ENCODE measurements at regions not wholly inside any gene's neighbourhood (a gene's known extent, or its start where the extent isn't known, plus 50 kb on each side); places are given as distances from the start of the nearest gene placed in this dataset.

DNA sequence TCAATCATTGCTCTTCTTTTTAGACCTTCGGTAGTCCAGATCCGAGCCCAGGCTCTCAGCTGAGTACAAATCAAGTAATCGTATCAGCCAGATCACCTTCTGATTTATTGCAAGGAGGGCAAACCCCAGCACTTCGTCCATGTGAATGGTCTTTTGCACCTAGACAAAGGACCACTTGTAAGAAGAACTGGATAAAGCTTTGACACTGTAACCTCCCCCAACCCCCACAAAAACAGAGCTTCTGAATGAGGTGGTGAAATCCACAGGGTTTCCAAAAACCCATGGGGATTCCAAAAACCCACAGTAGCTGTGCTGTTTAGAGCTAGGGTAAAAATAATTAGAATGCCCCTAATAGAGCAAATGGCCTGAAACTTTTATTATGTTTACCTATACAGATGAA, 148.8 kb upstream of the ODAD2 start:
- no peak for ATAC-seq (ENCODE audit: low FRiP score in 2 of 2)
- WGBS, 2 donors: 59 to 74% methylated on average over 4 of the region's 4 CpGs

DNA sequence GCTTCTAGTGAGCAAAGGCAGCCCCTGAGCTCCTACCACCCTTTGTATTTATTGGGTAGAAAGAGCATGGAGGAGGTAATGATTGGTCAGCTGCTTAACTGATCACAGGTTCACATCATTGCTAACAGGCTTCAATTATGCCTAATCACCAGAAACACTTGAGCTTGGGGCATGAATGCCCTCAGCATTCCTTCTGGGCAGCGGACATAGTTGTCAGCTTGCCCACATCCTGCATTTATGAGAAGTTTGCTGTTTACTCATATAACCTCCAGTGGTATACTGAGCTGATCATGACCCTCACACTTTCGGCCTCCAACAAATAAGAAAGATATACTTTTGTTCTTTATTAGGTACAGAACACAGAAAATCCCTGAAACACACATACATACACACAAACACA, 140.3 kb upstream of the ODAD2 start:
- TF ChIP-seq EP300 (IDR thresholded peaks at IDR 0.05): peak in 1 of 4 donors; percentile 23
- no peak for TF ChIP-seq POLR2A (IDR thresholded peaks at IDR 0.05)
- Histone ChIP-seq H3K4me3 (no peak overlapping the region), H3K4me1 (no peaks in the 10 kb centered on the region), H3K27me3 (no peaks in the 10 kb centered on the region), H3K9me3 (peaks cover 0 to 8% (median 6%) of the 10 kb centered on the region in 4 donors), H3K27ac (no peak overlapping the region), H3K36me3 (no peaks in the 10 kb centered on the region)
- DNase-seq: peak in 1 of 2 donors; percentile 45
- WGBS, 2 donors: 48 to 87% methylated on average over 2 of the region's 2 CpGs
- ATAC-seq (ENCODE audit: low FRiP score in 2 of 2): no peak

More for the DNA sequence above, 148.8 kb upstream of the ODAD2 start:
- TF ChIP-seq POLR2A (IDR thresholded peaks at IDR 0.05) (no peak), POLR2AphosphoS5 (IDR thresholded peaks at IDR 0.05) (no peak), EP300 (IDR thresholded peaks at IDR 0.05) (no peak)
- TF ChIP-seq, protein P1, sequence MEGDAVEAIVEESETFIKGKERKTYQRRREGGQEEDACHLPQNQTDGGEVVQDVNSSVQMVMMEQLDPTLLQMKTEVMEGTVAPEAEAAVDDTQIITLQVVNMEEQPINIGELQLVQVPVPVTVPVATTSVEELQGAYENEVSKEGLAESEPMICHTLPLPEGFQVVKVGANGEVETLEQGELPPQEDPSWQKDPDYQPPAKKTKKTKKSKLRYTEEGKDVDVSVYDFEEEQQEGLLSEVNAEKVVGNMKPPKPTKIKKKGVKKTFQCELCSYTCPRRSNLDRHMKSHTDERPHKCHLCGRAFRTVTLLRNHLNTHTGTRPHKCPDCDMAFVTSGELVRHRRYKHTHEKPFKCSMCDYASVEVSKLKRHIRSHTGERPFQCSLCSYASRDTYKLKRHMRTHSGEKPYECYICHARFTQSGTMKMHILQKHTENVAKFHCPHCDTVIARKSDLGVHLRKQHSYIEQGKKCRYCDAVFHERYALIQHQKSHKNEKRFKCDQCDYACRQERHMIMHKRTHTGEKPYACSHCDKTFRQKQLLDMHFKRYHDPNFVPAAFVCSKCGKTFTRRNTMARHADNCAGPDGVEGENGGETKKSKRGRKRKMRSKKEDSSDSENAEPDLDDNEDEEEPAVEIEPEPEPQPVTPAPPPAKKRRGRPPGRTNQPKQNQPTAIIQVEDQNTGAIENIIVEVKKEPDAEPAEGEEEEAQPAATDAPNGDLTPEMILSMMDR (IDR thresholded peaks at IDR 0.05): no peak
- Histone ChIP-seq H3K27me3 (no peaks in the 10 kb centered on the region), H3K9me3 (no peaks in the 10 kb centered on the region), H3K36me3 (peaks cover 0 to 3% (median 0%) of the 10 kb centered on the region in 4 donors), H3K4me3 (no peak overlapping the region), H3K4me1 (no peaks in the 10 kb centered on the region), H3K27ac (no peak overlapping the region)
- no peak for DNase-seq

DNA sequence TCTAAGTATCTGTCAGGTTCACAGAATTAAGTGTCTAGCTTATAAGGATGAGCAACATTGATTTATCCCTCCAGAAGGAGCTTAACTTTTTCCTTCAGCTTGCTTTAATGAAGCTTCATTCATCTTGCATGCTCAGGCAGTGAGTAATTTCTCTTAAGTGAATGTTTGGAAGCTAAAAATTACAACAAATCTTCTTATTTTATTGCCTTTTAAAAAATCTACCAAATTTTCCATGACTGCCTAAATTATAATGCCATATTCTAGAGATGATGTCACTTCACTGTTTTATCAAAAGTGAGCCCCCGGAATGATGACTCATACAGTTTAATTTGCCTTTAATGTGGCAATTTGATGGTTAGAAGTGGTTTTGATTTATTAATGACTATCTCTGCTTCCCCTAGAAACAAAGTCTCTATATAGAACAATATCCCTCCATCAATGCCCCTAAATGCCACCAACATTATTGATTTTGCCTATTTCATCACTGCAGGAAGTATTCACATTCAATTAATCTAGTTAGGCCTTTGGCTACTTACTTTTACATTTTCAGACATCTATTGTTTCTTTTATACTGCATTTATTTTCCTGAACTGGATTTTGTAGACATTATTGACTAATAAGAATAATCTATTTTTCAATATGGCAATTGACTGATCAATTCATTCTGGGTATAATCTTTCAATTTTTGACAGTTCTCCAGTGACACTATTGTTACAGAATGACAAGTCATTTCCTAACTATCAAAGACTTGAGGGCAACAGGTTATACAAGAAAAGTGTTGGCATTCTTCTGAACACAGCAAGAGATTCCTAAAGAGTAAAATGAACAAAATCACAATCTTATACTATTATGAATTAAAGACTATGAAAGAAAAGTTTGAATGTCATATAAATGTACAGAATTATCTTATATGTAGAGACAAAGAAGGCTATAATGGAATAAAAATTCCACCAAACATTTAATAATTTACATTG, 139.3 kb upstream of the ODAD2 start:
- no peaks in the 10 kb centered on the region for H3K27me3 ChIP-seq
- H3K36me3 ChIP-seq: no peaks in the 10 kb centered on the region
- H3K9me3 ChIP-seq: peaks cover 0 to 8% (median 6%) of the 10 kb centered on the region in 4 donors
- TF ChIP-seq POLR2AphosphoS5 (IDR thresholded peaks at IDR 0.05) (no peak), EP300 (IDR thresholded peaks at IDR 0.05) (no peak), POLR2A (IDR thresholded peaks at IDR 0.05) (no peak)
- TF ChIP-seq, protein P1 (IDR thresholded peaks at IDR 0.05): no peak
- WGBS, 2 donors: 79 to 91% methylated on average over 1 of the region's 1 CpG
- ATAC-seq (ENCODE audit: low FRiP score in 2 of 2): no peak
- H3K4me3 ChIP-seq: no peak overlapping the region
- DNase-seq: no peak
- no peak overlapping the region for H3K27ac ChIP-seq
- H3K4me1 ChIP-seq: no peaks in the 10 kb centered on the region

DNA sequence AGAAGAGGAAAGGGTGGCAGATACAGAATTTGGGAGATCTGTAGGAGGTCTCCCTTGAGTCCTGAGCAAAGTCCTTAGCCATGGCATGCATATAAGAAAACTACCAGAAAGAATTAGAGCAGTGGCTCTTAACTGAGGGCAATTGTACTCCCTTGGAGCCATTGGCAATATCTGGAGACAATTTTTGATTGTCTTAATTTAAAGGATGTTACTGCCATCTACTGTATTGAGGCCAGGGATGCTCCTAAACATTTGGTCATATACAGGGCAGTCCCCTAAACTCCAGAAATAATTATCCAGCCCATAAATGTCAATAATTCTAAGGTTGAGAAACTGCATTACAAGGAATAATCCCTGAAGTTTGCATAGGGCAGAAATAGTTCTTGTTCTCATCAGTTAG, 136.4 kb upstream of the ODAD2 start:
- ATAC-seq (ENCODE audit: low FRiP score in 2 of 2) (no peak), DNase-seq (no peak)
- H3K27me3 ChIP-seq: no peaks in the 10 kb centered on the region
- H3K9me3 ChIP-seq: peaks cover 0 to 8% (median 6%) of the 10 kb centered on the region in 4 donors
- H3K27ac ChIP-seq: no peak overlapping the region
- H3K36me3 ChIP-seq: no peaks in the 10 kb centered on the region
- no peak overlapping the region for H3K4me3 ChIP-seq
- H3K4me1 ChIP-seq: no peaks in the 10 kb centered on the region
- TF ChIP-seq EP300 (IDR thresholded peaks at IDR 0.05): no peak
- TF ChIP-seq, protein P1 (IDR thresholded peaks at IDR 0.05): no peak
- TF ChIP-seq POLR2AphosphoS5 (IDR thresholded peaks at IDR 0.05): no peak
- no peak for TF ChIP-seq POLR2A (IDR thresholded peaks at IDR 0.05)

DNA sequence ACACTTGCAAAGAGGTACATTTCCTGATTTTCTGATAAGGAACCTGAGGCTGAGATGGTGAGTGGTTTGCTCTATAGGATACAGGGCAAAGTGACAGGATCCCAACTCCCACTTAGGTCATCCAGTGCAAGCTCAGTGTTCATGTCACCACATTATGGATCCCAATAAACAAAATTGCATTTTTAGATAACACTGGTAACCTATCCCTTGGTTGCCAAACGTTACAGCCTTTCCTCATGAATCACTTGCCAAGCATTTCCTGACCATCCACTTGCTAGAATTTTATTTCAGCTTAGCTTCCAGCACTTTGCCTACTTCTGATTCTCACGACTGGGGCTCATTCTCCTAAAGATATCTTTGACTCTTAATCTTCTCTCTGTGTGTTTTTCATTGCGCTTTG, 131.4 kb upstream of the ODAD2 start:
- 65 to 69% methylated on average over 3 of the region's 3 CpGs for WGBS, 2 donors
- peaks cover 0 to 4% (median 1%) of the 10 kb centered on the region in 4 donors for H3K4me1 ChIP-seq
- H3K9me3 ChIP-seq: no peaks in the 10 kb centered on the region
- DNase-seq (no peak), ATAC-seq (ENCODE audit: low FRiP score in 2 of 2) (no peak)
- H3K27ac ChIP-seq: no peak overlapping the region
- H3K27me3 ChIP-seq: no peaks in the 10 kb centered on the region
- no peak overlapping the region for H3K4me3 ChIP-seq
- H3K36me3 ChIP-seq: no peaks in the 10 kb centered on the region
- TF ChIP-seq EP300 (IDR thresholded peaks at IDR 0.05) (no peak), POLR2AphosphoS5 (IDR thresholded peaks at IDR 0.05) (no peak), POLR2A (IDR thresholded peaks at IDR 0.05) (no peak)
- TF ChIP-seq, protein P1 (IDR thresholded peaks at IDR 0.05): no peak

Measured in upper lobe of left lung (tissue), 6 donors.